Mesendoderm (in vitro differentiated cells): ENCODE measurements at regions not wholly inside any gene's neighbourhood (a gene's known extent, or its start where the extent isn't known, plus 50 kb on each side); places are given as distances from the start of the nearest gene placed in this dataset.
A peak's percentile ranks its signal among the peaks of the same experiment; 100 is the strongest.

Source experiments
- DNase-seq: peaks from one replicate; pipeline ENCODE4 v3.0.0; 2013
- H2AK5ac ChIP-seq: 2 replicates; pipeline ENCODE4 v1.6.1; 2013; ENCODE audit warnings: low read length, inconsistent platforms
- H2BK120ac ChIP-seq: 2 replicates; pipeline ENCODE4 v1.6.1; 2013; ENCODE audit warnings: low read depth, mild to moderate bottlenecking, low read length, moderate library complexity, mixed read lengths
- H2BK15ac ChIP-seq: replicated peaks from 2 replicates; pipeline ENCODE4 v1.6.1; 2013; ENCODE audit warnings: low read depth, mild to moderate bottlenecking, moderate library complexity
- H2BK5ac ChIP-seq: 2 replicates; pipeline ENCODE4 v1.6.1; 2013; ENCODE audit warnings: low read length, inconsistent platforms
- H3K18ac ChIP-seq: 2 replicates; pipeline ENCODE4 v1.6.1; 2013; ENCODE audit warnings: mild to moderate bottlenecking, low read length, mixed read lengths
- H3K23ac ChIP-seq: one replicate; pipeline ENCODE4 v1.6.1; 2013; ENCODE audit warnings: low read length
- H3K27ac ChIP-seq: 2 replicates; pipeline ENCODE4 v1.5.1; 2013; ENCODE audit warnings: low read depth, mild to moderate bottlenecking, inconsistent platforms, low read length, moderate library complexity
- H3K27me3 ChIP-seq: 2 replicates; pipeline ENCODE4 v1.6.1; 2013; ENCODE audit warnings: low read length, control low read depth, mild to moderate bottlenecking, inconsistent platforms; ENCODE audit not compliant: insufficient read depth, poor library complexity
- H3K36me3 ChIP-seq: 2 replicates; pipeline ENCODE4 v1.6.1; 2013; ENCODE audit warnings: low read length, inconsistent platforms; ENCODE audit not compliant: control insufficient read depth, insufficient read depth
- H3K4ac ChIP-seq: one replicate; pipeline ENCODE4 v1.6.1; 2013; ENCODE audit warnings: low read depth, mild to moderate bottlenecking, low read length, moderate library complexity
- H3K4me1 ChIP-seq: 2 replicates; pipeline ENCODE4 v1.6.1; 2013; ENCODE audit warnings: low read depth, low read length, inconsistent platforms; ENCODE audit not compliant: control insufficient read depth
- H3K4me2 ChIP-seq: 2 replicates; pipeline ENCODE4 v1.6.1; 2013; ENCODE audit warnings: low read length
- H3K4me3 ChIP-seq: 2 replicates; pipeline ENCODE4 v1.5.1; 2013; ENCODE audit warnings: mild to moderate bottlenecking, low read length
- H3K56ac ChIP-seq: one replicate; pipeline ENCODE4 v1.6.1; 2013; ENCODE audit warnings: low read length
- H3K79me1 ChIP-seq: 2 replicates; pipeline ENCODE4 v1.6.1; 2013; ENCODE audit warnings: low read length, inconsistent platforms
- H3K79me2 ChIP-seq: 2 replicates; pipeline ENCODE4 v1.6.1; 2013; ENCODE audit warnings: mild to moderate bottlenecking, low read length; ENCODE audit not compliant: control insufficient read depth, insufficient read depth
- H3K9ac ChIP-seq: 2 replicates; pipeline ENCODE4 v1.6.1; 2013; ENCODE audit warnings: low read length, inconsistent platforms
- H4K5ac ChIP-seq: one replicate; pipeline ENCODE4 v1.6.1; 2013; ENCODE audit warnings: low read length
- H4K8ac ChIP-seq: one replicate; pipeline ENCODE4 v1.6.1; 2013; ENCODE audit warnings: low read depth, mild to moderate bottlenecking, control low read depth, low read length, moderate library complexity
- WGBS: extraction: QIAGEN DNeasy Blood & Tissue Kit; methylation state at CpG from one replicate; pipeline ENCODE4 v1.1.7; 2013; ENCODE audit warnings: low lambda C conversion rate, missing lambda C conversion rate; ENCODE audit not compliant: insufficient coverage; ENCODE audit errors: extremely low coverage; 5-methylcytosine and 5-hydroxymethylcytosine counted together

GRCh38 chr3:182349951-182350517 lies 443.3 kb upstream of the ATP11B start:
- Histone ChIP-seq H3K27ac (no peak overlapping the region), H3K4me2 (no peak overlapping the region), H3K56ac (no peak overlapping the region), H2BK120ac (no peak overlapping the region), H3K79me1 (no peaks in the 10 kb centered on the region), H2BK5ac (no peak overlapping the region), H2AK5ac (no peak overlapping the region), H2BK15ac (no peak overlapping the region), H3K27me3 (no peaks in the 10 kb centered on the region), H3K18ac (no peak overlapping the region), H3K4me1 (no peaks in the 10 kb centered on the region), H3K4me3 (no peak overlapping the region), H3K79me2 (no peaks in the 10 kb centered on the region), H3K4ac (no peak overlapping the region), H3K36me3 (no peaks in the 10 kb centered on the region), H3K9ac (no peak overlapping the region), H4K8ac (no peak overlapping the region), H3K23ac (no peak overlapping the region), H4K5ac (no peak overlapping the region)
- DNase-seq: no peak
- WGBS: no CpG with 5 or more reads among the region's 1 CpG

GRCh38 chr3:182357928-182358327 lies 435.4 kb upstream of the ATP11B start:
- Histone ChIP-seq H3K4me2 (no peak overlapping the region), H2BK15ac (no peak overlapping the region), H2BK120ac (no peak overlapping the region), H2AK5ac (no peak overlapping the region), H3K23ac (no peak overlapping the region), H3K9ac (no peak overlapping the region), H3K4ac (no peak overlapping the region), H2BK5ac (no peak overlapping the region), H3K56ac (no peak overlapping the region), H3K4me3 (no peak overlapping the region), H4K8ac (no peak overlapping the region), H3K79me2 (no peaks in the 10 kb centered on the region), H3K27me3 (no peaks in the 10 kb centered on the region), H3K4me1 (no peaks in the 10 kb centered on the region), H3K18ac (no peak overlapping the region), H3K36me3 (no peaks in the 10 kb centered on the region), H3K27ac (no peak overlapping the region), H4K5ac (no peak overlapping the region), H3K79me1 (no peaks in the 10 kb centered on the region)
- peak; percentile 48 for DNase-seq
- WGBS: no CpG with 5 or more reads among the region's 1 CpG

DNA sequence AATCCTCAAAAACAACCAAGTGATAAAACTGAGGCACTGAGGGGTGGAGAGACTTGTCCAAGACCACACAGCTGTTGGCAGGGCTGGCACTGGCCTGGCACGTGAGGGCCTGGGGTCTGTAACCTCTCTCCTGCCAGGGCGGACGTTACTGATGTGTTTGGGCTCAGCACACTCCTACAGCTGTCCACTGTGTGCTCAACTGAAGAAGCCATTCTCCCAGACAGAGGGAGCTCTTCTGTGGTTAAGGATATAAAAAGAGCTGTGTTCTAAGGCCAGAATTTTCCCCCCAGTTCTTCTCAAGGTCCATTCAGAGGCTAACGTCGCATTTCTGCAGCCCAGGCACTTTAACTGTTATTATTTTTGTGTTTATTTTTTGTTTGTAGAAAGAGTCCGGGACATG lies 429.0 kb upstream of the ATP11B start:
- H3K4me2 ChIP-seq: no peak overlapping the region
- no peak overlapping the region for H4K5ac ChIP-seq
- no peak overlapping the region for H2BK5ac ChIP-seq
- no peaks in the 10 kb centered on the region for H3K36me3 ChIP-seq
- no peak overlapping the region for H2AK5ac ChIP-seq
- peak; percentile 12 for DNase-seq
- H3K27ac ChIP-seq: no peak overlapping the region
- no peak overlapping the region for H2BK120ac ChIP-seq
- H3K9ac ChIP-seq: no peak overlapping the region
- no peak overlapping the region for H3K4ac ChIP-seq
- no peak overlapping the region for H3K56ac ChIP-seq
- H3K4me3 ChIP-seq: no peak overlapping the region
- H3K79me1 ChIP-seq: no peaks in the 10 kb centered on the region
- no peak overlapping the region for H3K18ac ChIP-seq
- no peak overlapping the region for H2BK15ac ChIP-seq
- H4K8ac ChIP-seq: no peak overlapping the region
- no peaks in the 10 kb centered on the region for H3K4me1 ChIP-seq
- H3K23ac ChIP-seq: no peak overlapping the region
- no peaks in the 10 kb centered on the region for H3K79me2 ChIP-seq
- no peaks in the 10 kb centered on the region for H3K27me3 ChIP-seq
- no CpG with 5 or more reads among the region's 6 CpGs for whole genome bisulfite sequencing

GRCh38 chr3:182364723-182365650 lies 428.3 kb upstream of the ATP11B start:
- no peak overlapping the region for H3K23ac ChIP-seq
- H2BK5ac ChIP-seq: no peak overlapping the region
- H3K27me3 ChIP-seq: no peaks in the 10 kb centered on the region
- no peak overlapping the region for H2BK120ac ChIP-seq
- H4K8ac ChIP-seq: no peak overlapping the region
- no peaks in the 10 kb centered on the region for H3K36me3 ChIP-seq
- H3K4ac ChIP-seq: no peak overlapping the region
- no peak for DNase-seq
- H3K79me2 ChIP-seq: no peaks in the 10 kb centered on the region
- no peak overlapping the region for H3K9ac ChIP-seq
- no peak overlapping the region for H2BK15ac ChIP-seq
- no peaks in the 10 kb centered on the region for H3K4me1 ChIP-seq
- H3K56ac ChIP-seq: no peak overlapping the region
- H3K18ac ChIP-seq: no peak overlapping the region
- H2AK5ac ChIP-seq: no peak overlapping the region
- H3K27ac ChIP-seq: no peak overlapping the region
- H4K5ac ChIP-seq: no peak overlapping the region
- no peak overlapping the region for H3K4me3 ChIP-seq
- H3K79me1 ChIP-seq: no peaks in the 10 kb centered on the region
- no CpG with 5 or more reads among the region's 20 CpGs for WGBS
- H3K4me2 ChIP-seq: no peak overlapping the region

DNA sequence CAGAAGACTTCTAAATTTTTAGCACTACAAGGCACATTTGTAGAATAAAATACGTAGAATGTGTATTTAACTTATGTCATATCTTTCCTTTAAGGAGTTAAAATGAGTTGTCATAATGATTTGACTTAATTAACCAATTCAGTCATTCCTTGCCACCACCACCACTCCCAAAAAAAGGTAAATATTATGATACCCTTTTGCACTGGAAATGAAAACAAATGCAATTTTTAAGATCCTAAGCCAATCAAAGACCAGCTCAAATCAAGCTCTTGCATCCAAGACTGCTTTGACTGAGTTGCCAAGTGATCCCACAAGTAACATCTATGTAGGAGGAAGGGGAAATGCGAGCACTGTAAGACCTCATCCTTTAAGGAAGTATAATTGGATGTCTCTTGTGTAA lies 426.6 kb upstream of the ATP11B start:
- no peaks in the 10 kb centered on the region for H3K79me2 ChIP-seq
- no peak for DNase-seq
- no peaks in the 10 kb centered on the region for H3K27me3 ChIP-seq
- WGBS: no CpG with 5 or more reads among the region's 2 CpGs
- no peak overlapping the region for H4K5ac ChIP-seq
- H2BK15ac ChIP-seq: no peak overlapping the region
- no peak overlapping the region for H3K56ac ChIP-seq
- no peak overlapping the region for H3K9ac ChIP-seq
- H3K4me2 ChIP-seq: no peak overlapping the region
- H3K27ac ChIP-seq: no peak overlapping the region
- no peak overlapping the region for H3K4me3 ChIP-seq
- H2BK5ac ChIP-seq: no peak overlapping the region
- no peak overlapping the region for H3K23ac ChIP-seq
- no peak overlapping the region for H2AK5ac ChIP-seq
- no peaks in the 10 kb centered on the region for H3K36me3 ChIP-seq
- H3K18ac ChIP-seq: no peak overlapping the region
- H4K8ac ChIP-seq: no peak overlapping the region
- H3K79me1 ChIP-seq: no peaks in the 10 kb centered on the region
- H3K4ac ChIP-seq: no peak overlapping the region
- H3K4me1 ChIP-seq: no peaks in the 10 kb centered on the region
- no peak overlapping the region for H2BK120ac ChIP-seq
